ENCODE measurements at regions not wholly inside any gene's neighbourhood (a gene's known extent, or its start where the extent isn't known, plus 50 kb on each side); places are given as distances from the start of the nearest gene placed in this dataset.

DNA sequence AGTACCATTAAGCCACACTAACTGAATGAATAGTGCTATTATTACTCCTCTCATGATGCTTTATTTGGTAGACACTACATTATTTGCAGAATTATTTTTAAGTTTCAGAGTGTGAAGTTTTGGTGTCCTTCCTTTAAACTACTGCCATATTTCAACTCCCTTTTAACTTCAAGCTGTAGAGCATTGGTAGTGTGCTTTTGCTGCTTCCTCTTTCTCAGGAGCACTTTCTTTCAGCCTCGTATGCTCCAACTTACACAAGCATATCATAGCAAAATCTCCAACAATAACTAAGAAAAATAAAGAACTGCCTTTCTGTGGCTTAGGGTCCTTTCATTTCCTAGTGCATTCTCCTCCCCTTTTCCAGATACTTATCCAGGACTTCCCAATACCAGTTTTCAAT lies 476.4 kb upstream of the AGTR1 start:
- ATAC-seq (no peak), DNase-seq (no peak)
- H3K27me3 ChIP-seq, result no peaks in the 10 kb centered on the region
- no peaks in the 10 kb centered on the region for H3K9me3 ChIP-seq
- H3K4me1 ChIP-seq, result no peaks in the 10 kb centered on the region
- TF ChIP-seq, protein P1, sequence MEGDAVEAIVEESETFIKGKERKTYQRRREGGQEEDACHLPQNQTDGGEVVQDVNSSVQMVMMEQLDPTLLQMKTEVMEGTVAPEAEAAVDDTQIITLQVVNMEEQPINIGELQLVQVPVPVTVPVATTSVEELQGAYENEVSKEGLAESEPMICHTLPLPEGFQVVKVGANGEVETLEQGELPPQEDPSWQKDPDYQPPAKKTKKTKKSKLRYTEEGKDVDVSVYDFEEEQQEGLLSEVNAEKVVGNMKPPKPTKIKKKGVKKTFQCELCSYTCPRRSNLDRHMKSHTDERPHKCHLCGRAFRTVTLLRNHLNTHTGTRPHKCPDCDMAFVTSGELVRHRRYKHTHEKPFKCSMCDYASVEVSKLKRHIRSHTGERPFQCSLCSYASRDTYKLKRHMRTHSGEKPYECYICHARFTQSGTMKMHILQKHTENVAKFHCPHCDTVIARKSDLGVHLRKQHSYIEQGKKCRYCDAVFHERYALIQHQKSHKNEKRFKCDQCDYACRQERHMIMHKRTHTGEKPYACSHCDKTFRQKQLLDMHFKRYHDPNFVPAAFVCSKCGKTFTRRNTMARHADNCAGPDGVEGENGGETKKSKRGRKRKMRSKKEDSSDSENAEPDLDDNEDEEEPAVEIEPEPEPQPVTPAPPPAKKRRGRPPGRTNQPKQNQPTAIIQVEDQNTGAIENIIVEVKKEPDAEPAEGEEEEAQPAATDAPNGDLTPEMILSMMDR (IDR thresholded peaks at IDR 0.05 in 4 of 5, conservative IDR thresholded peaks at IDR 0.05 in 1 of 5), result no peak
- H3K4me3 ChIP-seq, result no peak overlapping the region
- H3K27ac ChIP-seq, result no peak overlapping the region
- in situ Hi-C loops (cut with MboI; ENCODE audit: low sequenced_read_pairs in 4 of 4), result no loop called here
- intact Hi-C loops (cut with DNase I; ENCODE audit: low total_unique reads), result no loop called here
- H3K36me3 ChIP-seq, result no peaks in the 10 kb centered on the region

DNA sequence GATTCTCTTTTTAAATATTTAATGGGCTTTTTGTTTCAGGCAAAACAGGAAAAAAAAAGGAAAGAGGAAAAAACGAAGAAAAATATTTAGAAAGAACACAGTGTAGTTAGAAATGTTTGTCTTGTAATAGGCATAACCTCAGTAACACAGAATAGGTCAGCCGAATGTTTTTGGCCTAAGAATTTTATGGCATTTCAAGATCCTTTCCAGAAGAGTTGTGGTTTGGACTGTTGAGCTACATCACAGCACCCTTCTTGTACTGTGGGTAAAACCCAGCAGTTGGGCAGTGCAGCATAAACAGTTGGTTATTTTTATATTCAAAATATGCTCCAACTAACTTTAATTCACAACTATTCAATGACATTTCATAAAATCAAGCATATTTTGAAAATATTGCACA lies 474.4 kb upstream of the AGTR1 start:
- in situ Hi-C loops (cut with MboI; ENCODE audit: low sequenced_read_pairs in 4 of 4), result no loop called here
- TF ChIP-seq POLR2A (IDR thresholded peaks at IDR 0.05), result no peak
- TF ChIP-seq, protein P1 (IDR thresholded peaks at IDR 0.05 in 4 of 5, conservative IDR thresholded peaks at IDR 0.05 in 1 of 5), result no peak
- DNase-seq (no peak), ATAC-seq (no peak)
- Histone ChIP-seq H3K4me3 (no peak overlapping the region), H3K4me1 (no peaks in the 10 kb centered on the region), H3K27me3 (no peaks in the 10 kb centered on the region), H3K27ac (no peak overlapping the region), H3K36me3 (no peaks in the 10 kb centered on the region), H3K9me3 (no peaks in the 10 kb centered on the region)
- intact Hi-C loops (cut with DNase I; ENCODE audit: low total_unique reads), result no loop called here

DNA sequence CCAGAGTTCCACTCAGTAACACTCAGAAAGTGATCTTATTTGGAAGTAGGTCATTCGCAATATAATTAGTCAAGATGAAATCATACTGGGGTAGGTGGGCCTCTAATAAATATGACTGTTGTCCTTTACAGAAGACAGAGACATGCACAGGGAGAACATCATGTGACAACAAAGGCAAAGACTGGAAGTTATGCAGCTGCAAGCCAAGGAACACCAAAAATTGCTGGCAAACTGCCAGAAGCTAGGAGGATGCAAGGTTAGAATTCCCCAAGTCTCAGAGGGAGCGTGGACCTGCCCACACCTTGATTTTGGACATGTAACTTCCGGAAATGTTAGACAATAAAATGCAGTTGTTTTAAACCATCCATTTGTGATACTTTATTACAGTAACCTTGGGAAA lies 471.5 kb upstream of the AGTR1 start:
- H3K4me3 ChIP-seq, result no peak overlapping the region
- no peaks in the 10 kb centered on the region for H3K36me3 ChIP-seq
- H3K27me3 ChIP-seq, result no peaks in the 10 kb centered on the region
- in situ Hi-C loops (cut with MboI; ENCODE audit: low sequenced_read_pairs in 4 of 4) (no loop called here), intact Hi-C loops (cut with DNase I; ENCODE audit: low total_unique reads) (no loop called here)
- no peaks in the 10 kb centered on the region for H3K4me1 ChIP-seq
- H3K9me3 ChIP-seq, result no peaks in the 10 kb centered on the region
- ATAC-seq (no peak), DNase-seq (no peak)
- TF ChIP-seq, protein P1 (IDR thresholded peaks at IDR 0.05 in 4 of 5, conservative IDR thresholded peaks at IDR 0.05 in 1 of 5), result no peak
- no peak for TF ChIP-seq POLR2A (IDR thresholded peaks at IDR 0.05)
- H3K27ac ChIP-seq, result no peak overlapping the region

DNA sequence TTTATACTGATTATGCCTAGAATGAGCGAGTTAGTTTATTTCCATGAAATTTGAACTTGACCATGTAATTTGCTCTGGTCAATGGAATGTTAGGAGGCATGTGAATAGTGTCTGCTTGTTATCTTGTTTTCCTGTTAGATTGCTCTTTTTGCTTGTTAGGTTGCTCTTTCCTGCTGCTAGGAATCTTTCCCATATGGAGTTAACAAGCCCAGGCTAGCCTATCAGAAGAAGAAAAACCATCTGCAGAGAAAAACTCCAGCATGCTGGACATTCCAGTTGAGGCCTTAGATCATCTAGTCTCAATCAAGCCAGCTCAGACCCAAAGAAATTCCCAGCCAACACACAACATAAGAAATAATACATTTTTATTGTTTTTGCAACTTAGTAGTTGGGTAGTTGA lies 470.2 kb upstream of the AGTR1 start:
- intact Hi-C loops (cut with DNase I; ENCODE audit: low total_unique reads) (no loop called here), in situ Hi-C loops (cut with MboI; ENCODE audit: low sequenced_read_pairs in 4 of 4) (no loop called here)
- no peak overlapping the region for H3K4me3 ChIP-seq
- DNase-seq, result no peak
- TF ChIP-seq POLR2A (IDR thresholded peaks at IDR 0.05), result no peak
- TF ChIP-seq, protein P1 (IDR thresholded peaks at IDR 0.05 in 4 of 5, conservative IDR thresholded peaks at IDR 0.05 in 1 of 5), result no peak
- H3K9me3 ChIP-seq, result no peaks in the 10 kb centered on the region
- no peaks in the 10 kb centered on the region for H3K4me1 ChIP-seq
- no peaks in the 10 kb centered on the region for H3K27me3 ChIP-seq
- no peak for ATAC-seq
- H3K27ac ChIP-seq, result no peak overlapping the region
- H3K36me3 ChIP-seq, result no peaks in the 10 kb centered on the region

DNA sequence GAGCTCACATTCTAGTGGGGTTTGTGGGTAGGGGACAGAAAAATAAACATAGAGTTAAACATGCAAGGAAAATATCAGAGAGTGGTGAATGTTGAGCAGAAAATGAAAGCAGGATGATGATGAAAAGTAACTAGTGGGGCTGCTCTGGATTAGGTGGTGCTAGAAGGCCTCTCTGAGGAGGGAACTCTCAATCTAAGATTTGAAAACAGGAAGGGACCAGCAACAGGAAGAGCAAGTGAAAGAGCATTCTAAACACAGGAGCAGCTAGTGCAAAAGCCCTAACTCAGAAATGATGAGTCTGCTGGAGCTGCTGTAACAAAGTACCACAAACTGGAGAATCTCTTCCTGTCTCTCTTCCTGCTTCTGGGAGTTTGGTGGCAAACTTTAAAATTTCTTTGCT lies 468.6 kb upstream of the AGTR1 start:
- ATAC-seq (no peak), DNase-seq (no peak)
- no peak for TF ChIP-seq POLR2A (IDR thresholded peaks at IDR 0.05)
- TF ChIP-seq, protein P1 (IDR thresholded peaks at IDR 0.05 in 4 of 5, conservative IDR thresholded peaks at IDR 0.05 in 1 of 5), result no peak
- in situ Hi-C loops (cut with MboI; ENCODE audit: low sequenced_read_pairs in 4 of 4), result no loop called here
- Histone ChIP-seq H3K27ac (no peak overlapping the region), H3K27me3 (no peaks in the 10 kb centered on the region), H3K4me1 (no peaks in the 10 kb centered on the region), H3K36me3 (no peaks in the 10 kb centered on the region), H3K4me3 (no peak overlapping the region), H3K9me3 (no peaks in the 10 kb centered on the region)
- intact Hi-C loops (cut with DNase I; ENCODE audit: low total_unique reads), result no loop called here
